Kidney epithelial cell (primary cell): ENCODE measurements at regions not wholly inside any gene's neighbourhood (a gene's known extent, or its start where the extent isn't known, plus 50 kb on each side); places are given as distances from the start of the nearest gene placed in this dataset.

Source experiments
- DNase-seq: peaks from one replicate; pipeline ENCODE4 v3.0.0-alpha.2; 2010; ENCODE audit warnings: low read depth
- H3K27me3 ChIP-seq: 2 replicates; pipeline ENCODE4 v1.6.0; 2011; ENCODE audit warnings: low read length; ENCODE audit not compliant: control insufficient read depth, insufficient read depth
- H3K36me3 ChIP-seq: 2 replicates; pipeline ENCODE4 v1.5.1; 2011; ENCODE audit warnings: low read length; ENCODE audit not compliant: control insufficient read depth, insufficient read depth
- H3K4me3 ChIP-seq: 2 replicates; pipeline ENCODE4 v1.5.1; 2011; ENCODE audit warnings: low read depth, mild to moderate bottlenecking, control low read depth, low read length
- CTCF ChIP-seq: IDR thresholded peaks from 2 replicates; pipeline ENCODE4 v1.5.1; 2011; ENCODE audit warnings: mild to moderate bottlenecking, moderate library complexity, low read length, control low read depth, inconsistent platforms; ENCODE audit not compliant: insufficient read depth, poor library complexity, severe bottlenecking

- Histone ChIP-seq H3K4me3 (no peak overlapping the region), H3K36me3 (no peaks in the 10 kb centered on the region), H3K27me3 (no peaks in the 10 kb centered on the region)
- no peak for TF ChIP-seq CTCF
- DNase-seq, result no peak
Measured at GRCh38 chr4:11596989-11597388, 168.3 kb upstream of the HS3ST1 start.

- Histone ChIP-seq H3K4me3 (no peak overlapping the region), H3K27me3 (no peaks in the 10 kb centered on the region), H3K36me3 (no peaks in the 10 kb centered on the region)
- DNase-seq, result no peak
- TF ChIP-seq CTCF, result no peak
Measured at GRCh38 chr4:11593576-11594116, 165.0 kb upstream of the HS3ST1 start.

- no peak for TF ChIP-seq CTCF
- H3K36me3 ChIP-seq, result no peaks in the 10 kb centered on the region
- no peak overlapping the region for H3K4me3 ChIP-seq
- H3K27me3 ChIP-seq, result no peaks in the 10 kb centered on the region
- no peak for DNase-seq
Measured at GRCh38 chr4:11592276-11592675, 163.6 kb upstream of the HS3ST1 start.

GRCh38 chr4:11590132-11590531 is 161.4 kb upstream of the HS3ST1 start:
- TF ChIP-seq CTCF, result no peak
- no peak for DNase-seq
- Histone ChIP-seq H3K36me3 (no peaks in the 10 kb centered on the region), H3K27me3 (no peaks in the 10 kb centered on the region), H3K4me3 (no peak overlapping the region)

GRCh38 chr4:11589676-11590075 is 161.0 kb upstream of the HS3ST1 start:
- H3K36me3 ChIP-seq, result no peaks in the 10 kb centered on the region
- TF ChIP-seq CTCF, result no peak
- no peak overlapping the region for H3K4me3 ChIP-seq
- no peaks in the 10 kb centered on the region for H3K27me3 ChIP-seq
- DNase-seq, result peak; percentile 67

- H3K4me3 ChIP-seq, result no peak overlapping the region
- no peak for DNase-seq
- no peaks in the 10 kb centered on the region for H3K27me3 ChIP-seq
- H3K36me3 ChIP-seq, result no peaks in the 10 kb centered on the region
- no peak for TF ChIP-seq CTCF
Measured at GRCh38 chr4:11587797-11588196, 159.1 kb upstream of the HS3ST1 start.
